SK-N-DZ (cell line): ENCODE measurements at regions not wholly inside any gene's neighbourhood (a gene's known extent, or its start where the extent isn't known, plus 50 kb on each side); places are given as distances from the start of the nearest gene placed in this dataset.
"Not testable (repeated sequence)": the region's sequence is repeated elsewhere in the genome, so short reads cannot be mapped to it uniquely, and the experiment has no call there.

Experiments
- DNase-seq: peaks from one replicate; pipeline ENCODE4 v3.0.0-alpha.2; 2015; ENCODE audit warnings: low spot score

DNA sequence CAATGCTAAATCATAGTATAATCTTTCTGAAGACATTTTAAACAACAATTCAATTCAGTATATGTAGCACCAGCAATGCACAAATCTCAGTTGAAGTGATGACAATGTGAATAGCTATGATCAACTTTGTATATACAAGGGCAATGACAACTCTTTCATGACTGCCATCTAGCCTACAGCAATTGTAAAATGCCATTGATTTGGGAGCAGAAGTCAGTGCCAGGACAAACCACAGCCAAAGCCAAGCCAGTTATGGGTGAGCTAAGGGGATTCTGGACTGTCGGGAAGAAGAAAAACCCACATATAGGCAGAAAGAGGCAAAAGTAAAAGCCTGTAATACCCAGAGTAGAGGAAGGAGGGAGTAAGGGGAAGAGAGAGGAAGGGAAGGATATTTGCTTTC is 238.6 kb downstream of the MID1IP1 start:
- no peak for DNase-seq

- DNase-seq = no peak
Measured at GRCh38 chrX:39043838-39044550, 242.7 kb downstream of the MID1IP1 start.

GRCh38 chrX:39047174-39047573 is 245.9 kb downstream of the MID1IP1 start:
- DNase-seq = no peak

DNA sequence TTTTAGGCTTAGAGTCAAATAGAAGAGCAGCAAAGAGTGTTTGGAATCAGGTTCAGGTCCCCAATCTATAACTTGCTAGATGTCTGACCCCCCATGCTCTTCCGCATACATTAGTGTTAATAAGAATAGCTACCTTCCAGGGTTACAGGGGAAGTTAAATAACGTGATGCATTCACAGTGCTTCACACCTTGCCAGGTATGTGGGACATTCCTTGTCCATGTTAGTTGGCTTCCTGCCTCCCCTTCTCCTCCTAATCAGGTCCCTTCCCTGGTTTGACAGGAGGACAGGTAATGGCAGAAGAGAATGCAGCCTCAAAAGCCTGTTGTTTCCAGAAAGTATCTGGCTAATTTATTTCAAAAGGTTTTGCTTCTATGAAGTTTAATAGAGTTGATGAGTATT is 248.7 kb downstream of the MID1IP1 start:
- DNase-seq = no peak

- no peak for DNase-seq
Measured at GRCh38 chrX:39050427-39050826, 249.2 kb downstream of the MID1IP1 start.

- no peak for DNase-seq
Measured at GRCh38 chrX:39052751-39053150, 251.5 kb downstream of the MID1IP1 start.

DNA sequence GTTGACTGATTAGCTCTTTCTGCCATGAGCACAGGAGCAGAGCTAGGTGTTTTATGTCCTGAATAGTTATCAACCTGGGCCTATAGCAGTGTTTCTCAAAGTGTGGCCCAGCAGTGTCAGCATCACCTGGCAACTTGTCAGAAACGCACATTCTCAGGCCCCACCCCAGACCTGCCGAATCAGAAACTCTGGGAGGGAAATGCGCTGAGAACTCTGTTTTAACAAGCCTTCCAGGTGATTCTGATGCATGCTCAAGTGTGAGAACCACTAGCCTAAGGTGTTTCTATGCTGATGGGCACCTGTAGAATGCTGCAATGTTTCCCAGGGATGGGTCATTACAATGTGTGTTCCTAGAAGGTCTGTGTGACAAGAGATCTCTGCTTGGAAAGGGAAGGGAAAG is 257.5 kb downstream of the MID1IP1 start:
- no peak for DNase-seq

DNA sequence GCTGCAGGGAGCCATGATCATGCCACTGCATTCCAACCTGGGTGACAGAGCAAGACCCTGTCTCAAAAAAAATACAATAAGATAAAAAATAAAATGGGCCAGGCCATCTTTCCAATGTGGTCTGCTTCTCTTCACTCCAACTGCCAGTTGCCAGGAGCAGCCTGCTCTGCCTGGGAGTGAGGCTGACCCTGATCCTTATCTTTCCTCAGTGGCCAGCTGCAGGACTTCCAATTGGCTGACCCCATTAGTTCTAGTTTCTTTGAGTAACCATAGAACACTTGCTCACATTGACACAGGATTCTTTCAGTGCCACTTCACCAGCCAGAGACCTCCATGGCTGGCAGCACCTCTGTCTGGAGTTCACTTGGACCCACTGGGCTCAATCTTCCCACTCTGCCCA is 258.6 kb downstream of the MID1IP1 start:
- peak; percentile 70 for DNase-seq

- no peak for DNase-seq
Measured at GRCh38 chrX:39063037-39063436, 261.8 kb downstream of the MID1IP1 start.

- no peak for DNase-seq
Measured at GRCh38 chrX:39063702-39064101, 262.4 kb downstream of the MID1IP1 start.

DNA sequence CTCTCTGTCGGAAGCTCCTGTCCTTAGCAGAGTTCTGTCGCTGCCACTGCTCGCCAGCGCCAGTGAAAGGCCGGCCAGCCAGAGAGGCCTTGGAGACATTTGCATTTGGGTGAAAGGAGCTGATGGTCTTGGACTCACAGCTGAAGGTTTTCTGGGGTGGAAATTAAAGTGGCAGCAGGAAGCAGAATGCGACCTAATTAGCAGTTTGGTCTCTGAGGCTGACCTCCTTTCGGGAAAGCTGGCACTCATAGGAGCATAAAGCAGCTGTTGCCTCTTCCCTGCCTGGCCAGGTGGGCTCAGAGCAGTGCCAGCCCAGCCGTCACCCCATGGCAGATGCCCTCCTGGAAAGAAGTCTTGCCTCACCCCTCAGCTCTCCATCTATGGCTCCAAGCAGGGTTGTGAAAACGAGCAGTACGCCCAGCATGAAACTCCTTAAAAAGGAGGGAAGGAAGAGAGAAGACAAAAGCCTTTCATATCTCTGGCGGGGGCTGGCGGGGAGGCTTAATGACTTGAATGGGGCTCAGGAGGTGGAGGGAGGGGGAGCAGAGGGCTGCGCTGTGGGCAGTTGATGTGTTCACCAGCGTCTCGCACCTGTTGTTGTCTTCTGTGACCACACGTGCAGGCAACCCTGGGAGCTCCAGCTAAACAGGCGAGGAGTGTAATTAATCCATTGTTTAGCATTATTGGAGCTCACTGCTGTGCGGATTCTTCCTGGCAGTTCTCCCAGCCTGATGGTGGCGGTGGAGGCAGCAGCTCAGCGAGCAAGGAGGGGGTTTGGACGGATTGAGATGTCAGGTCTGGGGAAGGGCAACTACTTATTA is 264.0 kb downstream of the MID1IP1 start:
- DNase-seq = peak; percentile 2

GRCh38 chrX:39067866-39068265 is 266.6 kb downstream of the MID1IP1 start:
- no peak for DNase-seq

- DNase-seq = not testable (repeated sequence)
Measured at GRCh38 chrX:39068634-39069033, 267.4 kb downstream of the MID1IP1 start.

DNA sequence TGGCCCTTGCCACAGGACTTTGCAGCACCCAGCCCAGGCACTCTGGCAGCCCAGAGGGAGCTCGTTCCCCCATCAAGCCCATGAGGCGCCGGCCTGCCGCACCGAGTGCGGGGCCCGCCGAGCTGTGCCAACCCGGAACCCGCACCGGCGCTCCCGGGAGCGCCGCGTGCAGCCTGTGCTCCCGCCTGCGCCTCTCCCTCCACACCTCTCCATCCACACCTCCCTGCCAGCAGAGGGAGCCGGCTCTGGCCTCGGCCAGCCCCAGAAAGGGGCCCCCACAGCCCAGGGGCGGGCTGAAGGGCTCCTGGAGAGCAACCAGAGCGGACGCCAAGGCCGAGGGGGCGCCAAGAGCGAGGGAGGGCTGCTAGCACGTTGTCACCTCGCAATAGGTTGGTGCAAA is 268.8 kb downstream of the MID1IP1 start:
- no peak for DNase-seq

GRCh38 chrX:39073131-39073530 is 271.9 kb downstream of the MID1IP1 start:
- DNase-seq = no peak

DNA sequence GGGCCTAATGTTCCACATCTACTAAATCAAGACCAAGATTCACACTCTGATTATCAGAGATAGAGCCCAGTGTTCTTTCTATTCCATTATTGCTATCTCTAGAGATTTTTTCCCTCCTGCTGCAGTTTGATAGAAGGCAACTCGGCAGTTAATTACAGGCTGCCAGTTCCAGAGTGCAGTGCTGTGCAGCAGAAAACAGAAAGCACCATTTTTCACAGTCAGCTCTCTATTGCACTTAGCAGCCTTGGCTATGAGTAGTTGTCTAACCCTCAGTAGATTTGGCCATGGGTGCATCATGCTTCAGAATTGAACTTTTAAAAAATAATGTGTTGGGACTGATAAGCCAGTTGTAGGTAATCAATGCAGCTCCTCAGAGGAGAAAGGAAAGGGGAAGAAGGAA is 295.3 kb downstream of the MID1IP1 start:
- DNase-seq = peak; percentile 37

DNA sequence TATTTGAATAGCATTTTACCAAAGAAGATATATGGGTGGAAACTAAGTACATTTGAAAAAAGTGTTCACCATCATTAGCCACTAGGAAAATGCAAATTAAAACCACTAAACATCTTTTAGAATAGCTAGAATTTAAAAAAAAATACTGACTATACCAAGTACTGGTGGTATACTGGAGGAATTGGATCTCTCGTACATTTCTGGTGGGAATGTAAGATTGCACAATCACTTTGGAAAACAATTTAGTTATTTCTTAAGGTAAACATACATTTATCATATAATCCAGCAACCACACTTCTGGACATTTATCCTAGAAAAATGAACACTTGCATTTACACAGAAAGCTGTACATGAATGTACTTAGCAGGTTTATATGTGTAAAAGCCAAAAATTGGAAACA is 303.5 kb downstream of the MID1IP1 start:
- no peak for DNase-seq

GRCh38 chrX:39112143-39112542 is 310.9 kb downstream of the MID1IP1 start:
- no peak for DNase-seq

DNA sequence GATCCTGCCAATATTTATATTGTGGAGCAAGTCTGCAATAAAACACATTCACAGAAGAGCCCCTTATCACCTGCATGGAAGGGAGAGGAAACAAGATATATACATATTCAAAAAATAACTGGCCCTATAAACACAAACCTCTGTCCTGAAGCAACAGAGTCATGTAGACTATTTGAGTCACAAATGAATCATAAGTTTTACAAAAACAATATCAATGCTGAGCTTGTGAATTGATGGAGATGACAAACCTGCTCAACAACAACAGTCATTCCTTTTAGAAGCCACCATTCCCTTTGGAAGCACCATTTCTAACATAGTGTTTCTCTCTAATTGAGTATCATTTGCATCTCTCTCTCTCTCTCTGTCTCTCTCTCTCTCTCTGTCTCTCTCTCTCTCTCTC is 313.9 kb downstream of the MID1IP1 start:
- no peak for DNase-seq

DNA sequence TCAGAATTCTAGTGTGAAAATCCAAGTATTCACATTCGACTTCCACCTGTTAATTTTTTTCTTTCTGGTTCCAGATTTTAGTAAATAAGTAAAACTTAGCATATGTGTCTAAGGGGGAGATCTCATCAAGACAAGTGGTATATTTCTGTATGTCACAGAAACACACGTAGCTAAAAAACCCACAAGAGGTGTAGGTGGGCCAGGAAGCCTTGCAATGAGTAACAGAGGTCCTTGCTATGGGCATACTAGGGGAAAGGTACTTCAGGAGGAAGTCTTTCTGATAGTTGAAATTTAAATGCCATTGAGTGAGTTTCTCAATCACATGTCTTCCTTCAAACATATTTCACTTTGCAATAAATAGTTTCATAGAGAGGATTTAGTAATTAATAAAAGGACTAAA is 315.8 kb downstream of the MID1IP1 start:
- no peak for DNase-seq

DNA sequence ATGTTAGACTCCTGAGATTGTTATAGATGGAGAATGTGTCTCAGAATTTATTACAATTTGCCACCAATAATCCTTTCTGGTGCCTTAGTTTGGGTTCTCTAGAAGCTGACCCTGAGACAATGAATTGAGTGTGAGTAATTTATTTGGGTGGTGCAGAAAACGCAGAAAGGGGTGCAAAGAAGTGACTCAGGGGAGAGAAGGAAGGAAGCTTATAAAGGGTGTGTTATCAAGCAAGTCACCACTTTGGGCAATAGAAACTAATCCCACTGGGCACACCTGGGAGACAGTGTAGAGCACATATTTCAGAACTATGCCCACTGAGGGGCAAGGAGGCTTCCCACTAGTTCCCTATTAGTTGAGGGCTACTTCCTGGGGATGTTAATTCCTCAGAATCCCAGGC is 320.6 kb downstream of the MID1IP1 start:
- no peak for DNase-seq

DNA sequence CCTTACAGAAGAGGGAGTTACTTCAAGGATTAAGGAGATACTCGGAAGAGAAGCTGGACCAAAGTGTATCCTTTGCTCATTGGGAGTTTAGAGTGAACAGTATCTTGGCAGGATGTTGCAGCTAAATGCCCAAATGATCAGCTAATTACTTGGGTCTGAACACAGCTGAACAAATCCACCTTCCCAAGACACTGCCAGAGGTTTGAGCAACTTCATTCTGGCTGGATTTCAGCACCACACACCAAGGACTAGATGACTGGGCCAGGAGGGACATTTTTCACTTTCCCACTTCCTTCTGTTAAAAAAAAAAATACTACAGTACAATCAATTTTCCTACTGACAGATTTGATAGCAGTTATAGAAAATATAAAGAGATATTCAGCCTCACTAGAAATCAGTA is 324.6 kb downstream of the MID1IP1 start:
- DNase-seq = no peak

- DNase-seq = peak; percentile 66
Measured at GRCh38 chrX:39133971-39134370, 332.7 kb downstream of the MID1IP1 start.
